Esophagus muscularis mucosa (tissue), 4 donors: ENCODE measurements at regions not wholly inside any gene's neighbourhood (a gene's known extent, or its start where the extent isn't known, plus 50 kb on each side); places are given as distances from the start of the nearest gene placed in this dataset.

Experiments used
- DNase-seq: peaks from one replicate; pipeline ENCODE4 v3.0.0-alpha.2; 2017; ENCODE audit errors: extremely low spot score
- H3K27ac ChIP-seq, 4 donors: fragments of 200-600 bp; sonication (generic); replicated peaks in 1 of 4; 1 replicate in 3 of 4; 2 replicates in 1 of 4; pipeline ENCODE4 v1.5.1; 2016 to 2019; ENCODE audit warnings: mild to moderate bottlenecking in 1 of 4
- H3K27me3 ChIP-seq, 4 donors: fragments of 200-600 bp; sonication (generic); one replicate each; pipeline versions ENCODE4 v1.5.1 to v1.6.0; 2016 to 2019
- H3K36me3 ChIP-seq, 4 donors: fragments of 200-600 bp; sonication (generic); one replicate each; pipeline ENCODE4 v1.5.1; 2016 to 2019
- H3K4me1 ChIP-seq, 4 donors: fragments of 200-600 bp; sonication (generic); one replicate each; pipeline ENCODE4 v1.5.1; 2016 to 2019
- H3K4me3 ChIP-seq, 4 donors: fragments of 200-600 bp; sonication (generic); 1 replicate in 2 of 4; 2 replicates in 2 of 4; pipeline ENCODE4 v1.5.1; 2016 to 2019; ENCODE audit warnings: mild to moderate bottlenecking in 4 of 4, moderate library complexity in 1 of 4
- H3K9me3 ChIP-seq, 4 donors: fragments of 200-600 bp; sonication (generic); 1 replicate in 3 of 4; 2 replicates in 1 of 4; pipeline ENCODE4 v1.5.1; 2016 to 2019
- EP300 ChIP-seq: sonication (generic); formaldehyde crosslinking; IDR thresholded peaks from one replicate; pipeline ENCODE4 v1.6.1; 2017; ENCODE audit warnings: antibody characterized with exemption
- POLR2A ChIP-seq: fragments of 450-650 bp; IDR thresholded peaks from one replicate; pipeline ENCODE4 v1.6.1; 2017; ENCODE audit warnings: antibody characterized with exemption, moderate library complexity, mild to moderate bottlenecking, low read depth
- POLR2AphosphoS5 ChIP-seq, 2 donors: sonication (generic); formaldehyde crosslinking; IDR thresholded peaks; one replicate each; pipeline ENCODE4 v1.6.1; 2017; ENCODE audit warnings: antibody characterized with exemption in 2 of 2
- WGBS: methylation state at CpG from one replicate; pipeline ENCODE4 v1.1.5; 2018; 5-methylcytosine and 5-hydroxymethylcytosine counted together
- intact Hi-C: fragments of 100-400 bp; cut with DNase I; formaldehyde crosslinking; loops from one replicate; pipeline ENCODE4 v1.15.1; 2023
- TF ChIP-seq, protein P1 (sequence below), 3 experiments: fragments of 200-600 bp in 2 of 3; fragments of 450-650 bp in 1 of 3; sonication (generic) in 2 of 3; IDR thresholded peaks; one replicate each; pipeline ENCODE4 v1.5.1; 2017 to 2019; ENCODE audit warnings: antibody characterized with exemption in 3 of 3, mild to moderate bottlenecking in 2 of 3, moderate library complexity in 1 of 3

DNA sequence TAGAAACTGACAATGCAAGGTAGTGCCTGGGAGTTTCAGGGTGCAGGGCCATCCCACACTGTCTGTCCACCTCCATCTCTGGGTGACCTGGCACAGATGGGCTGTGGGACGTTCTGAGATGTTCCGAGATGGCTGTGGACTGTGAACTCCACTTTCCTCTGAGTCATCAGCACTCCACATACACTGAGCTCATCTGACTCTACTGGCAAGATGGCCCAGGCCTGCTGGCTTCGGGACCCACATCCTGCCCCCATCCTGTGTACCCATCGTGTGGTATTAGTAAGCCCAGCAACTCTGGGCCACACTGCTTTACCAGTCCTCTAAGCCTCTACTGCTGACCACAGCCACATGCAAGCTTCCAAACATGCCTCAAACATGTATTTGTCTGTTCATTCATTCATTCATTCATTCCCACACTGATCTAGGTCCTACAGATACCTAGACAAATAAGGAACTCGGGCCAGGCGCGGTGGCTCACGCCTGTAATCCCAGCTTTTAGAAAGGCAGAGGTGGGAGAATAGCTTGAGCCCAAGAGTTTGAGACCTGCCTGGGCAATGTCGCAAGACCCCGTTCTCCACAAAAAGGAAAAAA, 124.8 kb upstream of the CXCR4 start:
- H3K9me3 ChIP-seq, result no peaks in the 10 kb centered on the region
- DNase-seq, result no peak
- 74% methylated on average over 10 of the region's 10 CpGs for WGBS
- TF ChIP-seq, protein P1, sequence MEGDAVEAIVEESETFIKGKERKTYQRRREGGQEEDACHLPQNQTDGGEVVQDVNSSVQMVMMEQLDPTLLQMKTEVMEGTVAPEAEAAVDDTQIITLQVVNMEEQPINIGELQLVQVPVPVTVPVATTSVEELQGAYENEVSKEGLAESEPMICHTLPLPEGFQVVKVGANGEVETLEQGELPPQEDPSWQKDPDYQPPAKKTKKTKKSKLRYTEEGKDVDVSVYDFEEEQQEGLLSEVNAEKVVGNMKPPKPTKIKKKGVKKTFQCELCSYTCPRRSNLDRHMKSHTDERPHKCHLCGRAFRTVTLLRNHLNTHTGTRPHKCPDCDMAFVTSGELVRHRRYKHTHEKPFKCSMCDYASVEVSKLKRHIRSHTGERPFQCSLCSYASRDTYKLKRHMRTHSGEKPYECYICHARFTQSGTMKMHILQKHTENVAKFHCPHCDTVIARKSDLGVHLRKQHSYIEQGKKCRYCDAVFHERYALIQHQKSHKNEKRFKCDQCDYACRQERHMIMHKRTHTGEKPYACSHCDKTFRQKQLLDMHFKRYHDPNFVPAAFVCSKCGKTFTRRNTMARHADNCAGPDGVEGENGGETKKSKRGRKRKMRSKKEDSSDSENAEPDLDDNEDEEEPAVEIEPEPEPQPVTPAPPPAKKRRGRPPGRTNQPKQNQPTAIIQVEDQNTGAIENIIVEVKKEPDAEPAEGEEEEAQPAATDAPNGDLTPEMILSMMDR (IDR thresholded peaks at IDR 0.05), result no peak
- no peak for TF ChIP-seq POLR2A
- no peak for TF ChIP-seq EP300
- no peak for TF ChIP-seq POLR2AphosphoS5 (IDR thresholded peaks at IDR 0.05)
- H3K4me1 ChIP-seq, result peaks cover 13 to 36% (median 25%) of the 10 kb centered on the region in 4 donors
- H3K27ac ChIP-seq, result no peak overlapping the region
- no peaks in the 10 kb centered on the region for H3K27me3 ChIP-seq
- H3K4me3 ChIP-seq, result no peak overlapping the region
- intact Hi-C loops, result no loop called here
- H3K36me3 ChIP-seq, result no peaks in the 10 kb centered on the region

DNA sequence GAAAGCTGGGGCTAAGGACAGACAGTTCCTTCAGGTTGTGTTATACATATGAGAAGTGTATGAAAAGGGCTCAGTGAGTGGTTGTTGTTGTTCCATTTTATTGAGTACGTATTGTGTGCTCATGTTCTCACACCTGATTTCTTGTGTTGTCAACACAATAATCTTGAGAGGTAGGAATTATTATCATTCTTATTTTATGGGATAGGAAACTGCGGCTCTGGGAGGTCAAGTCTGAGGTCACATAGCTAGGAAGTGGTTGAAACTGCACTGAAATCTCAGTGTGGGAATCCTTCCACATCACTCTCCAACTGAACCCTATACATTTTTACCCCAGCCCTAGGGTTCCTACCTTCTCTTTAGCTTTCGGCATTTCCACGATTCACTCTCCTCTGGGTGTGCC, 124.2 kb upstream of the CXCR4 start:
- 89% methylated on average over 4 of the region's 4 CpGs for WGBS
- Histone ChIP-seq H3K36me3 (no peaks in the 10 kb centered on the region), H3K4me1 (peaks cover 14 to 30% (median 23%) of the 10 kb centered on the region in 4 donors), H3K27ac (no peak overlapping the region), H3K9me3 (no peaks in the 10 kb centered on the region), H3K27me3 (no peaks in the 10 kb centered on the region), H3K4me3 (no peak overlapping the region)
- intact Hi-C loops, result no loop called here
- TF ChIP-seq POLR2AphosphoS5 (IDR thresholded peaks at IDR 0.05) (no peak), EP300 (no peak), POLR2A (no peak)
- TF ChIP-seq, protein P1 (IDR thresholded peaks at IDR 0.05), result no peak
- no peak for DNase-seq

DNA sequence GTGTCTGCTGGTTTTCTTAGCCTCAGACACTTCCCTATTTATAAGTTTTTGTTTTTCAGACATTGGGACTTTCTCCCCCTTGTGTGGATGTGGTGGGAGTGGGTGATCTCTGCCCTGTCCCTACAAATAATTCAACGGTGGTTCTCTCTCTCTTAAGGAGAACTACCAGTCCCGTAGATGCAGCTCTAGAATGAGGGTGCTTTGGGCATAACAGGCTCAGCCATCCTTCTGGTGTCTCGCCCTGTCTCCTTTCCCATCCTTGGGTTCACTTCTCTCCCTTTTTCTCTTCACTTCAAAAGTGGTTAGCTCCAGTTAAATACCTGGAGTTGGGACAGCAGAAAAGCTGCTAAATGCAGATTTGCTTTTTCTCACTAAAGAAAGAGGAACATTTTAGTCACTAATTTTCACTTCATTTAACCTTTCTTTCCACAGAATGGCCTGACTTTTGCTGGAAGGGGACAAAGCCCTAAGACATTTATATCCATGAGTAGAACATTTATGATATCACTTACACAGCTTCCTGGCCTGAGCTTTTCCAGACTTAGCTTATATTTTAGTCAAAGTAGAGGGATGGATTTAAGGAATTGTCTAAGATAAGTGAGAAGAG, 121.2 kb upstream of the CXCR4 start:
- intact Hi-C loops, result no loop called here
- 63% methylated on average over 3 of the region's 3 CpGs for WGBS

DNA sequence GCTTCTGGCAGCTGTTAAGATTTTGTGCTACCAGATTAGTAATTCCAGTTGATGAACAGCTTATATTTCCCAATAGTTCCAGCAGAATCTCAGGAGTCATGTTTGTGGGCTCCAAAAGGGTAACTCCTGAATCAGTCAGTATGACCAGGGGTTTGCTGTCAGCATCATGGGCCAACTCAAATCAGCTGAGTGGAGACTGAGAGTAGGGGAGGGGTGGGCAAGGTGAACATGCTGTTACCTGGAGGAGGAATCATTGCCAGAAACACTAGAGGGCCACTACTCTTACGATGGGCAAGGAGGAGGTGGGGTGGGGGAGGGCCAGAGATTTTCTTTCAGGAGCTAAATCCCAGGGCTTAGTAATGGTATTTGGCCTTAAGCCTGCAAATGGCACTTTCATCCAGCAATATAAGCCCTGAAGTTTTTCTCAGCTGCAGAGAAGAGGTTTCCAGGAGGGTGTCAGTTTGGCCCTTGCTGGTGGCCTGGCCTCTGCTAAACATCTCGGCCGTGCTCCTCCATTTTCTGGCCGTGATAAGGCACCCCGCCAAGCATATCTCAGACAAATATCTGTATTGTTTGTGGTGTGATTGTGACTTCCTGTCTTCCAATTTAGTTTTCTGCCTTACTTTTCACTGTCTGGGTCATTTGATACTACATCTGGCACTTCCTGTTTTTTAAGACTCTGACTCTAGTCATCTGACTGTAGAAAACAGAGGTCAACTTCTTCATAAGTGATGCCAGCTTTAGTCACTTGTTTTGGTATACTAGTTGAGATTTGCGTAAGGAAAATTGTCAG, 120.5 kb upstream of the CXCR4 start:
- no peak for TF ChIP-seq POLR2A
- no peak for TF ChIP-seq EP300
- TF ChIP-seq, protein P1 (IDR thresholded peaks at IDR 0.05), result no peak
- no peak for TF ChIP-seq POLR2AphosphoS5 (IDR thresholded peaks at IDR 0.05)
- Histone ChIP-seq H3K4me3 (no peak overlapping the region), H3K9me3 (no peaks in the 10 kb centered on the region), H3K4me1 (peaks cover 24 to 42% (median 34%) of the 10 kb centered on the region in 4 donors), H3K27me3 (no peaks in the 10 kb centered on the region), H3K36me3 (no peaks in the 10 kb centered on the region), H3K27ac (peak overlapping the region; percentile 28 to 65 (median 34))
- DNase-seq, result no peak
- intact Hi-C loops, result no loop called here
- WGBS, result 29% methylated on average over 6 of the region's 6 CpGs

More for the DNA sequence above, 121.2 kb upstream of the CXCR4 start:
- Histone ChIP-seq H3K27me3 (no peaks in the 10 kb centered on the region), H3K4me1 (peaks cover 24 to 42% (median 33%) of the 10 kb centered on the region in 4 donors), H3K27ac (peak overlapping the region; percentile 28 to 49 (median 38)), H3K4me3 (no peak overlapping the region), H3K36me3 (no peaks in the 10 kb centered on the region), H3K9me3 (no peaks in the 10 kb centered on the region)
- no peak for TF ChIP-seq POLR2A
- TF ChIP-seq, protein P1 (IDR thresholded peaks at IDR 0.05), result no peak
- TF ChIP-seq POLR2AphosphoS5 (IDR thresholded peaks at IDR 0.05), result no peak
- TF ChIP-seq EP300, result no peak
- no peak for DNase-seq
